NT2/D1 (cell line): ENCODE measurements at regions not wholly inside any gene's neighbourhood (a gene's known extent, or its start where the extent isn't known, plus 50 kb on each side); places are given as distances from the start of the nearest gene placed in this dataset.

Experiments used
- DNase-seq: peaks from one replicate; pipeline ENCODE4 v3.0.0-alpha.2; 2011; ENCODE audit warnings: low read depth, low spot score
- H3K27me3 ChIP-seq: 2 replicates; pipeline ENCODE4 v1.6.0; 2011; ENCODE audit warnings: mild to moderate bottlenecking; ENCODE audit not compliant: insufficient read length, insufficient read depth
- H3K36me3 ChIP-seq: 2 replicates; pipeline ENCODE4 v1.6.1; 2011; ENCODE audit warnings: mild to moderate bottlenecking, low read length, mixed read lengths; ENCODE audit not compliant: insufficient read depth, insufficient read length
- H3K4me1 ChIP-seq: 2 replicates; pipeline ENCODE4 v1.5.1; 2011; ENCODE audit not compliant: insufficient read depth, insufficient read length
- H3K4me3 ChIP-seq: 2 replicates; pipeline ENCODE4 v1.5.1; 2011; ENCODE audit warnings: low read depth; ENCODE audit not compliant: insufficient read length
- H3K9ac ChIP-seq: 2 replicates; pipeline ENCODE4 v1.6.0; 2011; ENCODE audit warnings: low read depth; ENCODE audit not compliant: insufficient read length
- H3K9me3 ChIP-seq: 2 replicates; pipeline ENCODE4 v1.5.1; 2011; ENCODE audit warnings: mild to moderate bottlenecking, low read length; ENCODE audit not compliant: insufficient read depth
- SUZ12 ChIP-seq: IDR thresholded peaks from 2 replicates; pipeline ENCODE4 v1.6.1; 2011; ENCODE audit not compliant: insufficient read length, insufficient read depth; ENCODE audit errors: extremely low read depth
- YY1 ChIP-seq: IDR thresholded peaks from 2 replicates; pipeline ENCODE4 v1.6.1; 2011; ENCODE audit not compliant: insufficient read length, insufficient read depth
- ZNF274 ChIP-seq: IDR thresholded peaks from 2 replicates; pipeline ENCODE4 v1.6.1; 2011; ENCODE audit warnings: mild to moderate bottlenecking, low read depth, low read length

DNA sequence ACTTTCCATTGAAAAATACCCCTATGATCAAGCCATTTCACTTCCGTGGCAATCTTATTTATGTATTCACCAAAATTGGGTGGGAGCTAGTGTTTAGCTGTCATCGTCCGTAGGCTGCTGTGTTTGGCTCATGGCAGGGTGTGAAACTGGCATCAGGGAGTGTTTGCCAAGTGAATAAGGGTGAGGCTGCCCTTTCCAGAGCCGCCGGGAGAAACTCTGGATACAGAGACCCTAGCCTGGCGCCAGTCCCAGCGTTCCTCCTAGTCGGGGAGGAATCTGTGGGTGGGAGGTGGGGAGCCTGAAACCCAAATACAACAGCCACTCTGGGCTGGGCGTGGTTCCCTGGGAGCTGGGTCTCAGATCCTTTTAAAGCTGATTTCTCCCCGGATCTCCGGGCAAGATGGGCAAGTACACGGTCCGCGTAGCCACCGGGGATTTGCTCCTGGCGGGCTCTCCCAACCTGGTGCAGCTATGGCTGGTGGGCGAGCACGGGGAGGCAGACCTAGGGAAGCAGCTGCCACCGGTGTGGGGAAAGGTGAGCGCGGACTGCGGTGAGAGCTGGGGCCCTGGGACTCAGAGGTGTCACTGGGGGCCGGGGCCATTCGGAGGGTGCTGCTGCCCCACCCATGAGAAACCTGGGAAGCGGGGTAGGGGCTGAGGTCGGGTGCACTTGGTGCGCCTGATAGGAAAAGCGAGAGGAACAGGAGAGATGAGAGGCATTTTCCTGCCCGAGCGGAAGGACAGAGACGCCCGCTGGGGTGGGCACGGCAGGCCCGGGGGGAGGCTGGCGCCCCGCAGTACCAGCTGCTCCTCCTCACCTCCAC is 62.1 kb upstream of the TEKT1 start:
- H3K4me1 ChIP-seq = no peaks in the 10 kb centered on the region
- H3K9me3 ChIP-seq = no peaks in the 10 kb centered on the region
- H3K27me3 ChIP-seq = no peaks in the 10 kb centered on the region
- no peak overlapping the region for H3K9ac ChIP-seq
- no peak for DNase-seq
- no peak overlapping the region for H3K4me3 ChIP-seq
- TF ChIP-seq YY1 (no peak), ZNF274 (no peak), SUZ12 (no peak)
- peaks cover 37% of the 10 kb centered on the region for H3K36me3 ChIP-seq

DNA sequence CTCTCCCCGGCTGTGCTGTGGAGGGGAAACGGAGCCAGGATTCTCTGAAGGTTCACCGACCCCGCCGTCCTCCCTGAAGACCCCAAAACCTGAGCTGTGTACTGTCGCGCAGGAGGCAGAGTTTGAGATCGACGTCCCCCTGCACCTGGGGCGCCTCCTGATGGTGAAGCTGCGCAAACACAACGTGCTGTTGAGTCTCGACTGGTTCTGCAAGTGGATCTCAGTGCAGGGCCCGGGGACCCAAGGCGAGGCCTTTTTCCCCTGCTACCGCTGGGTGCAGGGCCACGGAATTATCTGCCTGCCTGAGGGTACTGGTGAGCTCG is 62.6 kb upstream of the TEKT1 start:
- Histone ChIP-seq H3K9ac (no peak overlapping the region), H3K4me1 (no peaks in the 10 kb centered on the region), H3K27me3 (no peaks in the 10 kb centered on the region), H3K36me3 (peaks cover 42% of the 10 kb centered on the region), H3K9me3 (no peaks in the 10 kb centered on the region), H3K4me3 (no peak overlapping the region)
- DNase-seq = no peak
- no peak for TF ChIP-seq ZNF274
- TF ChIP-seq SUZ12 = no peak
- TF ChIP-seq YY1 = no peak

- Histone ChIP-seq H3K9me3 (no peaks in the 10 kb centered on the region), H3K4me3 (no peak overlapping the region), H3K4me1 (no peaks in the 10 kb centered on the region), H3K9ac (no peak overlapping the region), H3K36me3 (peaks cover 43% of the 10 kb centered on the region), H3K27me3 (no peaks in the 10 kb centered on the region)
- TF ChIP-seq SUZ12 = no peak
- TF ChIP-seq ZNF274 = no peak
- TF ChIP-seq YY1 = no peak
- no peak for DNase-seq
Observed at GRCh38 chr17:6901086-6901485, 69.6 kb upstream of the TEKT1 start.

GRCh38 chr17:6903326-6903900 is 71.9 kb upstream of the TEKT1 start:
- Histone ChIP-seq H3K9ac (no peak overlapping the region), H3K36me3 (peaks cover 23% of the 10 kb centered on the region), H3K4me3 (no peak overlapping the region), H3K4me1 (no peaks in the 10 kb centered on the region), H3K9me3 (no peaks in the 10 kb centered on the region), H3K27me3 (no peaks in the 10 kb centered on the region)
- TF ChIP-seq ZNF274 = no peak
- no peak for TF ChIP-seq SUZ12
- TF ChIP-seq YY1 = no peak
- no peak for DNase-seq

GRCh38 chr17:6908807-6909206 is 77.3 kb upstream of the TEKT1 start:
- no peak for TF ChIP-seq ZNF274
- no peak for TF ChIP-seq YY1
- TF ChIP-seq SUZ12 = no peak
- no peak overlapping the region for H3K4me3 ChIP-seq
- DNase-seq = no peak

GRCh38 chr17:6910987-6911603 is 79.6 kb upstream of the TEKT1 start:
- Histone ChIP-seq H3K4me1 (no peaks in the 10 kb centered on the region), H3K36me3 (no peaks in the 10 kb centered on the region), H3K9ac (no peak overlapping the region), H3K4me3 (no peak overlapping the region), H3K27me3 (no peaks in the 10 kb centered on the region), H3K9me3 (no peaks in the 10 kb centered on the region)
- TF ChIP-seq SUZ12 (no peak), ZNF274 (no peak)
- DNase-seq = no peak

More at GRCh38 chr17:6908807-6909206, 77.3 kb upstream of the TEKT1 start:
- Histone ChIP-seq H3K36me3 (no peaks in the 10 kb centered on the region), H3K9me3 (no peaks in the 10 kb centered on the region), H3K27me3 (no peaks in the 10 kb centered on the region), H3K9ac (no peak overlapping the region), H3K4me1 (no peaks in the 10 kb centered on the region)
